ENCODE measurements at regions not wholly inside any gene's neighbourhood (a gene's known extent, or its start where the extent isn't known, plus 50 kb on each side); places are given as distances from the start of the nearest gene placed in this dataset.

- CTCF ChIA-PET = no interaction called here
- no peak overlapping the region for H3K27ac Mint-ChIP-seq
- no peaks in the 10 kb centered on the region for H3K36me3 Mint-ChIP-seq (ENCODE audit: low read depth)
- ATAC-seq (no peak), DNase-seq (no peak)
- intact Hi-C loops (cut with micrococcal nuclease) = no loop called here
- H3K4me1 Mint-ChIP-seq (ENCODE audit: low read depth) = no peaks in the 10 kb centered on the region
- peaks cover 9% of the 10 kb centered on the region for H3K27me3 Mint-ChIP-seq
- H3K9me3 Mint-ChIP-seq = no peaks in the 10 kb centered on the region
- POLR2A ChIA-PET = no interaction called here
- H3K4me3 Mint-ChIP-seq = no peak overlapping the region
- TF ChIP-seq CTCF (IDR thresholded peaks at IDR 0.05) = no peak
Observed at GRCh38 chr11:19506816-19507486, 205.7 kb upstream of the NAV2 start.

GRCh38 chr11:19502691-19503253, 209.9 kb upstream of the NAV2 start:
- no peak overlapping the region for H3K27ac Mint-ChIP-seq
- ATAC-seq = no peak

GRCh38 chr11:19501631-19502030, 211.0 kb upstream of the NAV2 start:
- Mint-ChIP-seq H3K4me1 (ENCODE audit: low read depth) (no peaks in the 10 kb centered on the region), H3K36me3 (ENCODE audit: low read depth) (no peaks in the 10 kb centered on the region), H3K4me3 (no peak overlapping the region), H3K27me3 (peaks cover 3% of the 10 kb centered on the region), H3K9me3 (no peaks in the 10 kb centered on the region), H3K27ac (no peak overlapping the region)
- TF ChIP-seq CTCF (IDR thresholded peaks at IDR 0.05) = no peak
- DNase-seq (no peak), ATAC-seq (no peak)
- ChIA-PET CTCF (interaction anchor here (0.7 kb wide), 1 partner anchor 63 kb away, joined by 3 read pairs; no protein-coding TSS in a partner anchor), POLR2A (no interaction called here)
- intact Hi-C loops (cut with micrococcal nuclease) = no loop called here

More at GRCh38 chr11:19502691-19503253, 209.9 kb upstream of the NAV2 start:
- DNase-seq = no peak
- ChIA-PET POLR2A (no interaction called here), CTCF (no interaction called here)
- Mint-ChIP-seq H3K4me3 (no peak overlapping the region), H3K9me3 (no peaks in the 10 kb centered on the region), H3K27me3 (peaks cover 3% of the 10 kb centered on the region), H3K36me3 (ENCODE audit: low read depth) (no peaks in the 10 kb centered on the region), H3K4me1 (ENCODE audit: low read depth) (no peaks in the 10 kb centered on the region)
- TF ChIP-seq CTCF (IDR thresholded peaks at IDR 0.05) = no peak
- intact Hi-C loops (cut with micrococcal nuclease) = no loop called here

GRCh38 chr11:19499999-19500398, 212.6 kb upstream of the NAV2 start:
- POLR2A ChIA-PET = no interaction called here
- Mint-ChIP-seq H3K9me3 (no peaks in the 10 kb centered on the region), H3K4me3 (no peak overlapping the region), H3K4me1 (ENCODE audit: low read depth) (no peaks in the 10 kb centered on the region), H3K27me3 (peaks cover 3% of the 10 kb centered on the region), H3K27ac (no peak overlapping the region), H3K36me3 (ENCODE audit: low read depth) (no peaks in the 10 kb centered on the region)
- DNase-seq (no peak), ATAC-seq (no peak)
- no peak for TF ChIP-seq CTCF (IDR thresholded peaks at IDR 0.05)
- intact Hi-C loops (cut with micrococcal nuclease) = no loop called here
- CTCF ChIA-PET = no interaction called here

- Mint-ChIP-seq H3K4me1 (ENCODE audit: low read depth) (no peaks in the 10 kb centered on the region), H3K36me3 (ENCODE audit: low read depth) (no peaks in the 10 kb centered on the region), H3K4me3 (no peak overlapping the region), H3K27me3 (peaks cover 3% of the 10 kb centered on the region), H3K27ac (no peak overlapping the region), H3K9me3 (no peaks in the 10 kb centered on the region)
- ATAC-seq (no peak), DNase-seq (no peak)
- TF ChIP-seq CTCF (IDR thresholded peaks at IDR 0.05) = no peak
- POLR2A ChIA-PET = no interaction called here
- intact Hi-C loops (cut with micrococcal nuclease) = no loop called here
- CTCF ChIA-PET = no interaction called here
Observed at GRCh38 chr11:19499026-19499669, 213.5 kb upstream of the NAV2 start.
